H9 (cell line): ENCODE measurements at regions not wholly inside any gene's neighbourhood (a gene's known extent, or its start where the extent isn't known, plus 50 kb on each side); places are given as distances from the start of the nearest gene placed in this dataset.

Experiments used
- DNase-seq: peaks from one replicate; pipeline ENCODE4 v3.0.0-alpha.2; 2017
- H2AFZ ChIP-seq: one replicate; pipeline ENCODE4 v1.6.1; 2013; ENCODE audit warnings: mild to moderate bottlenecking, low read length, control low read depth, moderate library complexity
- H2AK5ac ChIP-seq: 2 replicates; pipeline ENCODE4 v1.6.1; 2013; ENCODE audit warnings: low read length, control low read depth, mixed read lengths; ENCODE audit not compliant: insufficient read length
- H2BK120ac ChIP-seq: one replicate; pipeline ENCODE4 v1.6.1; 2013; ENCODE audit warnings: low read depth, mild to moderate bottlenecking, low read length, control low read depth, inconsistent platforms; ENCODE audit not compliant: poor library complexity, severe bottlenecking
- H2BK12ac ChIP-seq: 2 replicates; pipeline ENCODE4 v1.6.1; 2013; ENCODE audit warnings: low read length, control low read depth, mixed read lengths, low read depth; ENCODE audit not compliant: insufficient read length
- H2BK15ac ChIP-seq: 2 replicates; pipeline ENCODE4 v1.6.1; 2013; ENCODE audit warnings: low read depth, low read length, control low read depth
- H2BK20ac ChIP-seq: one replicate; pipeline ENCODE4 v1.6.1; 2013; ENCODE audit warnings: low read depth, mild to moderate bottlenecking, low read length, control low read depth, inconsistent platforms; ENCODE audit not compliant: poor library complexity, severe bottlenecking
- H2BK5ac ChIP-seq: 2 replicates; pipeline ENCODE4 v1.6.1; 2013; ENCODE audit warnings: low read length, control low read depth, mixed read lengths; ENCODE audit not compliant: insufficient read length
- H3K14ac ChIP-seq: 2 replicates; pipeline ENCODE4 v1.6.1; 2013; ENCODE audit warnings: low read length, control low read depth; ENCODE audit not compliant: insufficient read depth
- H3K18ac ChIP-seq: 2 replicates; pipeline ENCODE4 v1.6.1; 2013; ENCODE audit warnings: low read depth, mild to moderate bottlenecking, mixed read lengths, low read length, control low read depth; ENCODE audit not compliant: insufficient read length
- H3K23ac ChIP-seq: 2 replicates; pipeline ENCODE4 v1.6.1; 2013; ENCODE audit warnings: low read length, control low read depth, mixed read lengths, low read depth; ENCODE audit not compliant: insufficient read length
- H3K23me2 ChIP-seq: 2 replicates; pipeline ENCODE4 v1.6.1; 2013; ENCODE audit warnings: low read depth, mild to moderate bottlenecking, mixed read lengths, low read length, control low read depth; ENCODE audit not compliant: insufficient read length, poor library complexity, severe bottlenecking
- H3K27ac ChIP-seq: 2 replicates; pipeline ENCODE4 v1.5.1; 2013; ENCODE audit warnings: low read length, control low read depth, mixed read lengths, low read depth; ENCODE audit not compliant: insufficient read length
- H3K27me3 ChIP-seq: 2 replicates; pipeline ENCODE4 v1.6.1; 2013; ENCODE audit warnings: low read length, control low read depth, inconsistent platforms; ENCODE audit not compliant: insufficient read depth
- H3K4ac ChIP-seq: 2 replicates; pipeline ENCODE4 v1.6.1; 2013; ENCODE audit warnings: low read depth, mild to moderate bottlenecking, control low read depth, inconsistent platforms, low read length, moderate library complexity
- H3K4me1 ChIP-seq: 2 replicates; pipeline ENCODE4 v1.6.1; 2013; ENCODE audit warnings: low read length, control low read depth, inconsistent platforms; ENCODE audit not compliant: insufficient read depth
- H3K4me2 ChIP-seq: 2 replicates; pipeline ENCODE4 v1.6.1; 2013; ENCODE audit warnings: low read length, control low read depth, mixed read lengths; ENCODE audit not compliant: insufficient read length, insufficient read depth
- H3K56ac ChIP-seq: 2 replicates; pipeline ENCODE4 v1.6.1; 2013; ENCODE audit warnings: low read depth, mild to moderate bottlenecking, mixed read lengths, low read length, control low read depth; ENCODE audit not compliant: insufficient read length
- H3K79me1 ChIP-seq: 2 replicates; pipeline ENCODE4 v1.6.1; 2013; ENCODE audit warnings: low read depth, mild to moderate bottlenecking, moderate library complexity, low read length, control low read depth, inconsistent platforms; ENCODE audit not compliant: insufficient read depth, poor library complexity, severe bottlenecking
- H3K79me2 ChIP-seq: 2 replicates; pipeline ENCODE4 v1.6.1; 2013; ENCODE audit warnings: low read length, control low read depth, inconsistent platforms; ENCODE audit not compliant: insufficient read depth
- H3K9ac ChIP-seq: 2 replicates; pipeline ENCODE4 v1.6.1; 2013; ENCODE audit warnings: low read length, control low read depth, mixed read lengths; ENCODE audit not compliant: insufficient read length; ENCODE audit errors: extremely low read depth
- H3K9me3 ChIP-seq: one replicate; pipeline ENCODE4 v1.6.1; 2013; ENCODE audit warnings: low read depth, low read length, inconsistent platforms; ENCODE audit not compliant: control insufficient read depth
- H3T11ph ChIP-seq: one replicate; pipeline ENCODE4 v1.6.1; 2013; ENCODE audit warnings: mild to moderate bottlenecking, low read length, control low read depth, inconsistent platforms
- H4K20me1 ChIP-seq: one replicate; pipeline ENCODE4 v1.6.1; 2013; ENCODE audit not compliant: control insufficient read depth, insufficient read length, insufficient read depth
- H4K5ac ChIP-seq: 2 replicates; pipeline ENCODE4 v1.6.1; 2013; ENCODE audit warnings: low read depth, mild to moderate bottlenecking, mixed read lengths, low read length, control low read depth; ENCODE audit not compliant: insufficient read length
- H4K8ac ChIP-seq: replicated peaks from 2 replicates; pipeline ENCODE4 v1.6.1; 2013; ENCODE audit warnings: low read length, control low read depth, mixed read lengths, low read depth; ENCODE audit not compliant: insufficient read length
- H4K91ac ChIP-seq: 2 replicates; pipeline ENCODE4 v1.6.1; 2013; ENCODE audit warnings: low read depth, mild to moderate bottlenecking, moderate library complexity, mixed read lengths, low read length, control low read depth; ENCODE audit not compliant: insufficient read length
- H3K27ac Mint-ChIP-seq, 3 experiments: 2 replicates in 2 of 3; 3 replicates in 1 of 3; pipeline ENCODE4 v1.8.0; 2020 to 2021; ENCODE audit warnings: mixed read lengths in 3 of 3, mild to moderate bottlenecking in 1 of 3, moderate library complexity in 1 of 3
- H3K27me3 Mint-ChIP-seq: 2 replicates; pipeline ENCODE4 v1.8.0; 2021; ENCODE audit warnings: low read depth, mild to moderate bottlenecking, moderate library complexity, mixed read lengths
- H3K36me3 Mint-ChIP-seq, 3 experiments: 2 replicates in 2 of 3; 3 replicates in 1 of 3; pipeline ENCODE4 v1.8.0; 2020 to 2021; ENCODE audit warnings: low read depth in 3 of 3, mixed read lengths in 3 of 3; ENCODE audit not compliant: insufficient read depth in 1 of 3
- H3K4me1 Mint-ChIP-seq, 2 experiments: 2 replicates each; pipeline ENCODE4 v1.8.0; 2020; ENCODE audit warnings: mixed read lengths in 2 of 2
- H3K4me3 Mint-ChIP-seq, 2 experiments: 2 replicates in 1 of 2; 3 replicates in 1 of 2; pipeline ENCODE4 v1.8.0; 2020 to 2021; ENCODE audit warnings: mild to moderate bottlenecking in 2 of 2, mixed read lengths in 2 of 2, moderate library complexity in 1 of 2
- H3K9me3 Mint-ChIP-seq, 2 experiments: 2 replicates in 1 of 2; 3 replicates in 1 of 2; pipeline ENCODE4 v1.8.0; 2020; ENCODE audit warnings: mild to moderate bottlenecking in 2 of 2, mixed read lengths in 2 of 2, moderate library complexity in 1 of 2
- WGBS: extraction: QIAGEN DNeasy Blood & Tissue Kit; methylation state at CpG from one replicate; pipeline ENCODE4 v1.1.7; 2013; ENCODE audit warnings: missing lambda C conversion rate, low lambda C conversion rate, mixed read lengths; ENCODE audit not compliant: insufficient read length; ENCODE audit errors: extremely low coverage; 5-methylcytosine and 5-hydroxymethylcytosine counted together
- TF ChIP-seq, protein P1 (sequence below): fragments of 200-600 bp; sonication (generic); conservative IDR thresholded peaks from 3 replicates; pipeline ENCODE4 v1.8.0; 2021; ENCODE audit warnings: antibody characterized with exemption, mild to moderate bottlenecking

DNA sequence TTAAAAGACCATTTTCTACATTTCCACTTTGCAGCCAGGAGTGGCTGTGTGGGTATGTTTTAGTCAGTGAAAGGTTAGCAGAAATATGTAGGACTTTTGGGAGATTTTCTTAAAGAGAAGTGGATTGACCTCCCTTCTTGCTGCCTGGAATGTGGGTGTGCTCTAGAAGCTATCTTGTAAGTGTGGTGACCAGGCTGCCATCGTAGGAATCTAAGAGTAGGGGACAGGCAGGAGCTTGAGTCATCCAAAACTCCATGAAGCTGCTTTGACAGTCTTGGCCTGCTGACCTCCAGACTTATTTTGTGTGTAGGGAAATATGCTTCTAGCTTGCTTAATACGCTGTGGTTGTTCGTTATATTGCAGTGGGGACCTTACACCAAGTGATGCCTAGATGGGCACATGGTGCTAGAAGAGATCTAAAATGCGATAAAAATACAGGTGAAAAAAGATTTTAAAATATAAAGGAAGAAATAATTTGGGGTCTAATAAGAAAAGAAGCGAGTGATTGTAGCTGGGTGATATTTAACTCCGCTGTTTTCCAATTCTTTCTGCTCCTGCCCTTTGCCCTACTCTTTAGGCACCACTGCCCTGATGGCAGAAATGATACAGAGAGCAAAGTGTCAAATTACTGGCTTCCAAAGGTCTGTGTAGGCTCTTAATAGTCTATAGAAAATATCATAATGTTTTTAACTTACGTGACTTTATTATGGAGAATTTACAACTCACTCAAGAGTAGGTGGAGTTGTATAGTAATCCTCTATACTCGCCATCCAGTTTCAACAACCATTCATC lies 298.2 kb upstream of the ZNF608 start:
- no peaks in the 10 kb centered on the region for H3K9me3 Mint-ChIP-seq
- H3K27me3 Mint-ChIP-seq: no peaks in the 10 kb centered on the region
- H3K4me3 Mint-ChIP-seq: no peak overlapping the region
- no peak overlapping the region for H3K9ac ChIP-seq
- no peaks in the 10 kb centered on the region for H3K23me2 ChIP-seq
- no peak overlapping the region for H2BK15ac ChIP-seq
- H3K4me1 ChIP-seq: peaks cover 7% of the 10 kb centered on the region; the same call in 1 of the 2 replicates
- H4K91ac ChIP-seq: no peak overlapping the region
- H2AK5ac ChIP-seq: no peak overlapping the region
- H2BK20ac ChIP-seq: no peak overlapping the region
- TF ChIP-seq, protein P1, sequence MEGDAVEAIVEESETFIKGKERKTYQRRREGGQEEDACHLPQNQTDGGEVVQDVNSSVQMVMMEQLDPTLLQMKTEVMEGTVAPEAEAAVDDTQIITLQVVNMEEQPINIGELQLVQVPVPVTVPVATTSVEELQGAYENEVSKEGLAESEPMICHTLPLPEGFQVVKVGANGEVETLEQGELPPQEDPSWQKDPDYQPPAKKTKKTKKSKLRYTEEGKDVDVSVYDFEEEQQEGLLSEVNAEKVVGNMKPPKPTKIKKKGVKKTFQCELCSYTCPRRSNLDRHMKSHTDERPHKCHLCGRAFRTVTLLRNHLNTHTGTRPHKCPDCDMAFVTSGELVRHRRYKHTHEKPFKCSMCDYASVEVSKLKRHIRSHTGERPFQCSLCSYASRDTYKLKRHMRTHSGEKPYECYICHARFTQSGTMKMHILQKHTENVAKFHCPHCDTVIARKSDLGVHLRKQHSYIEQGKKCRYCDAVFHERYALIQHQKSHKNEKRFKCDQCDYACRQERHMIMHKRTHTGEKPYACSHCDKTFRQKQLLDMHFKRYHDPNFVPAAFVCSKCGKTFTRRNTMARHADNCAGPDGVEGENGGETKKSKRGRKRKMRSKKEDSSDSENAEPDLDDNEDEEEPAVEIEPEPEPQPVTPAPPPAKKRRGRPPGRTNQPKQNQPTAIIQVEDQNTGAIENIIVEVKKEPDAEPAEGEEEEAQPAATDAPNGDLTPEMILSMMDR: no peak
- no peak overlapping the region for H4K8ac ChIP-seq
- no peak overlapping the region for H3K23ac ChIP-seq
- H3K79me2 ChIP-seq: no peaks in the 10 kb centered on the region
- H3K9me3 ChIP-seq: no peaks in the 10 kb centered on the region
- H3K18ac ChIP-seq: no peak overlapping the region
- no peak overlapping the region for H2AFZ ChIP-seq
- H3K4ac ChIP-seq: no peak overlapping the region
- no peaks in the 10 kb centered on the region for H3K79me1 ChIP-seq
- H2BK120ac ChIP-seq: no peak overlapping the region
- WGBS: 100% methylated on average over 1 of the region's 8 CpGs
- peaks cover 29 to 42% of the 10 kb centered on the region in 2 experiments for H3K4me1 Mint-ChIP-seq
- no peaks in the 10 kb centered on the region for H4K20me1 ChIP-seq
- no peak overlapping the region for H3K56ac ChIP-seq
- H4K5ac ChIP-seq: no peak overlapping the region
- no peak overlapping the region for H3K14ac ChIP-seq
- H3K27ac Mint-ChIP-seq: no peak overlapping the region
- H3T11ph ChIP-seq: no peak overlapping the region
- no peak for DNase-seq
- H2BK5ac ChIP-seq: no peak overlapping the region
- no peak overlapping the region for H3K27ac ChIP-seq
- no peak overlapping the region for H2BK12ac ChIP-seq
- no peaks in the 10 kb centered on the region for H3K27me3 ChIP-seq
- no peak overlapping the region for H3K4me2 ChIP-seq
- H3K36me3 Mint-ChIP-seq: peaks cover 0 to 1% (median 0%) of the 10 kb centered on the region in 3 experiments; a peak in 1 of 7 replicates
